GM12891 (cell line): ENCODE measurements at regions not wholly inside any gene's neighbourhood (a gene's known extent, or its start where the extent isn't known, plus 50 kb on each side); places are given as distances from the start of the nearest gene placed in this dataset.
A peak's percentile ranks its signal among the peaks of the same experiment; 100 is the strongest.

ENCODE experiments used
- DNase-seq: peaks from one replicate; pipeline ENCODE4 v3.0.0; 2011; ENCODE audit warnings: low spot score; ENCODE audit not compliant: insufficient read length
- FAIRE-seq: peaks from 2 replicates; lab custom pipeline; 2011; peaks lifted over from hg19 to GRCh38; lab: Jason Lieb, UNC
- PAX5 ChIP-seq: IDR thresholded peaks from 2 replicates; pipeline ENCODE4 v1.6.1; 2011; ENCODE audit warnings: low read length, moderate library complexity, mild to moderate bottlenecking; ENCODE audit not compliant: insufficient read depth, severe bottlenecking
- POLR2A ChIP-seq: IDR thresholded peaks from 2 replicates; pipeline ENCODE4 v1.6.1; 2011; ENCODE audit warnings: low read depth, low read length, control low read depth
- POLR2AphosphoS5 ChIP-seq: IDR thresholded peaks from 2 replicates; pipeline ENCODE4 v1.6.1; 2011; ENCODE audit warnings: low read depth, low read length, control low read depth
- POU2F2 ChIP-seq: IDR thresholded peaks from 2 replicates; pipeline ENCODE4 v1.6.1; 2011; ENCODE audit warnings: low read depth, mild to moderate bottlenecking, control low read depth, low read length, moderate library complexity
- SPI1 ChIP-seq: IDR thresholded peaks from 2 replicates; pipeline ENCODE4 v1.6.1; 2011; ENCODE audit warnings: low read depth, low read length, control low read depth
- TAF1 ChIP-seq: IDR thresholded peaks from 2 replicates; pipeline ENCODE4 v1.6.1; 2011; ENCODE audit warnings: low read depth, low read length, control low read depth

DNA sequence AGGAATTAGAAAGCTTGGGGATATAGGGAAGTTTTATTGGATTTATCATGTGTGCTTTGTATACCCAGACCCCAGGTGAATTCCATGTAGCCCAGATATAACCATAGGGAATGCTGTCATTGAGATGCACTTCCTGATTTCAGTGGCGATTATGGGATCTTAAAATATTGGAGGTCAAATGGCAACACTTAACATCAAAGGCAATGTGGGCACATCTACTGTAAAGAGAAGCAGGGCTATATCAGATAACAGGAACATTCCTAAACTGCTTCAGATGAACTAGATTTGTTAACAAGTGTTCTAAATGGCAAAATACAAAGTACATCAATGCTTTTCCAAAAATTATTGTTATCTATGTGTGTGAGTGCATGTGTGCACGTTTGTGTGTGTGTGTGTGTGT is 883.5 kb upstream of the EDIL3 start:
- DNase-seq (no peak), FAIRE-seq (no peak)
- TF ChIP-seq TAF1 (no peak), SPI1 (no peak), PAX5 (no peak), POU2F2 (no peak), POLR2AphosphoS5 (no peak), POLR2A (no peak)

DNA sequence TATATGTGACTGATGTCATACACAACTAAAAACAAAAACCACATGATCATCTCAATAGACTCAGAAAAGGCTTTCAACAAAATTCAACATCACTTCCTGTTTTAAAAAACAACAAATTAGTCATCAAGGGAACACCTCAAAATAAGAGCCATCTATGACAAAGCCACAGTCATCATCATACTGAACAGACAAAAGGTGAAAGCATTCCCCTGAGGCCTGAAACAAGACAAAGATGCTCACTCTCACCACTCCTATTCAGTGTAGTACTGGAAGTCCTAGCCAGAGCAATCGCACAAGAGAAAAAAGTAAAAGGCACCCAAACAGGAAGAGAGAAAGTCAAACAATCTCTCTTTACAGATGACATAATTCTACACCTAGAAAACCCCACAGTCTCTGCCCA is 893.5 kb upstream of the EDIL3 start:
- peak; percentile 63; the same call in 1 of the 2 replicates for TF ChIP-seq SPI1
- TF ChIP-seq POLR2A = no peak
- FAIRE-seq = no peak
- no peak for DNase-seq

GRCh38 chr5:85288914-85289313 is 904.2 kb upstream of the EDIL3 start:
- DNase-seq = no peak
- TF ChIP-seq POU2F2 (no peak), SPI1 (no peak), POLR2A (no peak), POLR2AphosphoS5 (no peak), TAF1 (no peak), PAX5 (no peak)
- FAIRE-seq = no peak

DNA sequence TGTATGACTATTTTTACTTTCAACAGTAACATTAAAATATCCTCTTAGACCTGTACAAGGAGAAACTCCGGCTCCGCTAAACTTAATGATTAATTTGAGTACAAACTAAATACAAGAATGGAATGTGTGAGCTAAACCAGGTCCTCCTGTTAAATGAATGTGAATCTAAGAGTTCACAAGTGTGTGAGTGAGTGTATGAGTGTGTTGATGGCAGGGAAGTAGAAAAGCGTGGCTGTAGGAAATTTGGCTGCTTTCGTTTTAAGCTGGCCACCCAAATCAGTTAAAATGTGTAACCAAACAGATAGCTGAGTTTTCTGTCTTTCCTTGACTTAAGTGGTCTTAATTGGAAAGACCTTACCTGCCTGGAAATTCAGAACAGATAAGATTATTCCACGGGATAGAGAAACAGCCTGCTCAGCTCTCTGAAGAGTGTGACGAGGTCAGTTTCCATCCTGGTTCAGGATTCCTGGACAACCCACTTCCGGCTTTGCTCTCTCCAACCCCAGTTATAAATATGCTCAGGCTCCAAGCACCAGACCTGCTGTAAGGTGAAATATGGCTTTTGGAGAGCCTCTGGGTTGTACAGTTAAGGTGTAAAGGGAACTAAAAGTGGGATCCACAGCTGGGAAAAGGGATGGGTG is 908.6 kb upstream of the EDIL3 start:
- no peak for DNase-seq
- no peak for FAIRE-seq
- no peak for TF ChIP-seq POLR2A
- no peak for TF ChIP-seq PAX5
- no peak for TF ChIP-seq TAF1
- TF ChIP-seq POU2F2 = no peak
- no peak for TF ChIP-seq SPI1
- no peak for TF ChIP-seq POLR2AphosphoS5

GRCh38 chr5:85304524-85304923 is 919.8 kb upstream of the EDIL3 start:
- no peak for TF ChIP-seq PAX5
- TF ChIP-seq TAF1 = no peak
- no peak for TF ChIP-seq POLR2A
- TF ChIP-seq POLR2AphosphoS5 = no peak
- TF ChIP-seq SPI1 = no peak
- TF ChIP-seq POU2F2 = no peak
- DNase-seq = no peak
- FAIRE-seq = no peak

- TF ChIP-seq TAF1 (no peak), SPI1 (no peak), POLR2A (no peak), POU2F2 (no peak), PAX5 (no peak), POLR2AphosphoS5 (no peak)
- FAIRE-seq (no peak), DNase-seq (no peak)
Measured at GRCh38 chr5:85305766-85306165, 921.1 kb upstream of the EDIL3 start.

DNA sequence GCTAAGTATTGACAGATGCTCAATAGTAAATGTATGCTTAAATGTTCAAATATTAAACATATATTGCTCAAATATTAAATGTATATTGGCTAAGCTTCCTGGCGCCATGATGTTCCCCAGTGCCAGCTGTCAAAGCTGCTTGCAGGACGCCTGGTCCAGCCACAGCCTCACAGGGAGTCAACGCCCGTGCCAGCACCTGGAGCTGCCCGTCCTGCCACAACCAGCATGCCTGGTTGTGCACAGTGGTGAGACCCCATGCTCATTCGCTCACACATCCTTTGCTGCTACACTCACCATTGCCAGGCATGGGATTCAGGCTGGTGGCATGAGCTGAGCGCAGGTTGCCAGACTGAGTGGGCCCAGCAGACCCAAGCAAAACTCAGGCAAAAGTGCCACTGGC is 926.9 kb upstream of the EDIL3 start:
- TF ChIP-seq POLR2A (no peak), POLR2AphosphoS5 (no peak), SPI1 (no peak), TAF1 (no peak), PAX5 (no peak), POU2F2 (no peak)
- FAIRE-seq (no peak), DNase-seq (no peak)

- FAIRE-seq (no peak), DNase-seq (no peak)
- TF ChIP-seq TAF1 (no peak), POU2F2 (no peak), PAX5 (no peak), POLR2A (no peak), POLR2AphosphoS5 (no peak), SPI1 (no peak)
Measured at GRCh38 chr5:85320495-85320894, 935.8 kb upstream of the EDIL3 start.

DNA sequence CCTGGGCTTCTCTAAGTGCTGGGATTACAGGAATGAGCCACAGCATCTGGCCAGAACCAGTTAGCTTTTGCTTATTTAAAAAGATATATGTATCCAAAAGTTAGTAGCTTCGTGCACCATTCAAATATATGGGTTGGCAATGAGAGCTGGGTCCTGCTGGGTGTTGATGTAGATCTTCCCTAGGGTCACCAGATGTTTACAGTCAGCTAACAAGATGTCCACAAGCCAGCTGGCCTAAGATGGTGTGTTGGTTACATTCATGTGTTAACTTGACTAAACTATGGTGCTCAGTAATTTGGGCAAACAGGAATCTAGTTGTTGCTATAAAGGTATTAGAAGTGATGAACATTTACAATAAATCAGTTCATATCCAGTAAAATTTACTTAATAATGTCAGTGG is 948.6 kb upstream of the EDIL3 start:
- TF ChIP-seq TAF1 = no peak
- TF ChIP-seq POU2F2 = no peak
- TF ChIP-seq POLR2A = no peak
- FAIRE-seq (no peak), DNase-seq (no peak)

DNA sequence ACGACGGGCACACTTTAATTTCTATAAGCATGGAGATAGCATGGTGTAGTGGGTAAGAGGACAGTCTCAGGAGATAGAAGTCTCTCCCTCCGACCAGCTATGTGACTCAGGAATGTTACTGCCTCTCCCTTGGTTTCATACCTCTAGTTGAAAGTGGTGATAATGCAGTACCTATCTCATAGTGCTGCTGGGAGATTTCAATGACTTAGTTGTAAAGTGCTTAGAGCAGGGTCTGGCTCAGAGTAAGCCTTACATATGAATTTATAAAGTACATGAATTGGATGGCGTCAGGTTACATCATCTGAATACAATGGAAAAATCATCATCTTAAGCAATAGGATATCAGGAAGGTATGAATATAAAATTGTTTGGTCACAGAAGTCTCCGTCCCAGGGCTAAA is 952.8 kb upstream of the EDIL3 start:
- no peak for TF ChIP-seq SPI1
- no peak for TF ChIP-seq POLR2A
- TF ChIP-seq TAF1 = no peak
- no peak for TF ChIP-seq PAX5
- TF ChIP-seq POLR2AphosphoS5 = no peak
- TF ChIP-seq POU2F2 = no peak
- DNase-seq (no peak), FAIRE-seq (no peak)

- no peak for TF ChIP-seq SPI1
- TF ChIP-seq POLR2A = no peak
- TF ChIP-seq TAF1 = no peak
- TF ChIP-seq POU2F2 = no peak
- TF ChIP-seq PAX5 = no peak
- TF ChIP-seq POLR2AphosphoS5 = no peak
- FAIRE-seq = no peak
- no peak for DNase-seq
Measured at GRCh38 chr5:85340790-85341189, 956.1 kb upstream of the EDIL3 start.
